Mesenchymal stem cell (in vitro differentiated cells and primary cell): ENCODE measurements at regions not wholly inside any gene's neighbourhood (a gene's known extent, or its start where the extent isn't known, plus 50 kb on each side); places are given as distances from the start of the nearest gene placed in this dataset.

Experiments
- DNase-seq: peaks from one replicate; pipeline ENCODE4 v3.0.0-alpha.2; 2013
- H2AFZ ChIP-seq: one replicate; pipeline ENCODE4 v1.6.1; 2013; ENCODE audit warnings: low read depth, mild to moderate bottlenecking, control low read depth, inconsistent platforms, low read length, moderate library complexity
- H2AK5ac ChIP-seq: 2 replicates; pipeline ENCODE4 v1.6.1; 2013; ENCODE audit warnings: low read length, moderate library complexity, mild to moderate bottlenecking, inconsistent platforms; ENCODE audit not compliant: severe bottlenecking
- H2BK120ac ChIP-seq: one replicate; pipeline ENCODE4 v1.6.1; 2013; ENCODE audit warnings: low read depth, mild to moderate bottlenecking, inconsistent platforms, low read length, moderate library complexity
- H2BK12ac ChIP-seq, 2 experiments: one replicate each; pipeline ENCODE4 v1.6.1; 2013; ENCODE audit warnings: inconsistent platforms in 2 of 2, low read length in 2 of 2, mild to moderate bottlenecking in 2 of 2, moderate library complexity in 2 of 2, control low read depth in 1 of 2
- H2BK15ac ChIP-seq: one replicate; pipeline ENCODE4 v1.6.1; 2013; ENCODE audit warnings: mild to moderate bottlenecking, low read depth, inconsistent platforms; ENCODE audit not compliant: poor library complexity, severe bottlenecking
- H2BK5ac ChIP-seq: 2 replicates; pipeline ENCODE4 v1.6.1; 2013; ENCODE audit warnings: low read depth, mild to moderate bottlenecking, low read length, control low read depth, inconsistent platforms; ENCODE audit not compliant: poor library complexity, severe bottlenecking
- H3K14ac ChIP-seq, 2 experiments: one replicate each; pipeline ENCODE4 v1.6.1; 2013; ENCODE audit warnings: inconsistent platforms in 2 of 2, low read length in 2 of 2, control low read depth in 1 of 2, mild to moderate bottlenecking in 1 of 2, moderate library complexity in 1 of 2
- H3K18ac ChIP-seq, 2 experiments: one replicate each; pipeline ENCODE4 v1.6.1; 2013; ENCODE audit warnings: inconsistent platforms in 2 of 2, low read length in 2 of 2, control low read depth in 1 of 2, low read depth in 1 of 2, mild to moderate bottlenecking in 1 of 2
- H3K23ac ChIP-seq, 2 experiments: one replicate each; pipeline ENCODE4 v1.6.1; 2013; ENCODE audit warnings: inconsistent platforms in 2 of 2, low read length in 2 of 2, mild to moderate bottlenecking in 2 of 2, moderate library complexity in 2 of 2, control low read depth in 1 of 2
- H3K27ac ChIP-seq: 2 replicates; pipeline ENCODE4 v1.5.1; 2013; ENCODE audit warnings: mild to moderate bottlenecking, moderate library complexity, low read length, control low read depth, inconsistent platforms; ENCODE audit not compliant: poor library complexity, severe bottlenecking
- H3K27me3 ChIP-seq, 2 experiments: 2 replicates each; pipeline versions ENCODE4 v1.6.1 to v1.7.0; 2013; ENCODE audit warnings: low read length in 2 of 2, mild to moderate bottlenecking in 2 of 2, moderate library complexity in 2 of 2, control low read depth in 1 of 2, inconsistent platforms in 1 of 2; ENCODE audit not compliant: control insufficient read depth in 1 of 2, insufficient read depth in 1 of 2
- H3K36me3 ChIP-seq, 2 experiments: 2 replicates each; pipeline versions ENCODE4 v1.6.1 to v1.7.0; 2013; ENCODE audit warnings: low read length in 2 of 2, control low read depth in 1 of 2, inconsistent platforms in 1 of 2, low read depth in 1 of 2, mild to moderate bottlenecking in 1 of 2; ENCODE audit not compliant: insufficient read depth in 2 of 2, control insufficient read depth in 1 of 2
- H3K4ac ChIP-seq, 2 experiments: one replicate each; pipeline ENCODE4 v1.6.1; 2013; ENCODE audit warnings: inconsistent platforms in 2 of 2, low read length in 2 of 2, mild to moderate bottlenecking in 2 of 2, moderate library complexity in 2 of 2, control low read depth in 1 of 2, low read depth in 1 of 2
- H3K4me1 ChIP-seq: 2 replicates; pipeline ENCODE4 v1.6.1; 2013; ENCODE audit warnings: low read depth, low read length, control low read depth; ENCODE audit not compliant: control insufficient read depth, insufficient read depth
- H3K4me2 ChIP-seq: 2 replicates; pipeline ENCODE4 v1.6.1; 2013; ENCODE audit warnings: low read length, mild to moderate bottlenecking, inconsistent platforms; ENCODE audit not compliant: poor library complexity, severe bottlenecking
- H3K4me3 ChIP-seq, 2 experiments: 2 replicates each; pipeline versions ENCODE4 v1.5.1 to v1.7.0; 2013; ENCODE audit warnings: low read length in 2 of 2, mild to moderate bottlenecking in 2 of 2, control low read depth in 1 of 2, low read depth in 1 of 2; ENCODE audit not compliant: insufficient read depth in 1 of 2
- H3K79me1 ChIP-seq: replicated peaks from 2 replicates; pipeline ENCODE4 v1.6.1; 2013; ENCODE audit warnings: mild to moderate bottlenecking, control low read depth, low read length, inconsistent platforms; ENCODE audit not compliant: poor library complexity, severe bottlenecking
- H3K9ac ChIP-seq: 2 replicates; pipeline ENCODE4 v1.7.0; 2013; ENCODE audit warnings: mild to moderate bottlenecking, low read length, moderate library complexity
- H3K9me3 ChIP-seq: 2 replicates; pipeline ENCODE4 v1.7.0; 2013; ENCODE audit warnings: mild to moderate bottlenecking, low read length; ENCODE audit not compliant: control insufficient read depth
- H4K8ac ChIP-seq: one replicate; pipeline ENCODE4 v1.6.1; 2013; ENCODE audit warnings: inconsistent platforms, mild to moderate bottlenecking, low read length, moderate library complexity
- H4K91ac ChIP-seq: one replicate; pipeline ENCODE4 v1.6.1; 2013; ENCODE audit warnings: mild to moderate bottlenecking, low read length, inconsistent platforms
- WGBS: methylation state at CpG from one replicate; pipeline ENCODE4 v1.1.7; 2013; ENCODE audit warnings: mixed read lengths; 5-methylcytosine and 5-hydroxymethylcytosine counted together

DNA sequence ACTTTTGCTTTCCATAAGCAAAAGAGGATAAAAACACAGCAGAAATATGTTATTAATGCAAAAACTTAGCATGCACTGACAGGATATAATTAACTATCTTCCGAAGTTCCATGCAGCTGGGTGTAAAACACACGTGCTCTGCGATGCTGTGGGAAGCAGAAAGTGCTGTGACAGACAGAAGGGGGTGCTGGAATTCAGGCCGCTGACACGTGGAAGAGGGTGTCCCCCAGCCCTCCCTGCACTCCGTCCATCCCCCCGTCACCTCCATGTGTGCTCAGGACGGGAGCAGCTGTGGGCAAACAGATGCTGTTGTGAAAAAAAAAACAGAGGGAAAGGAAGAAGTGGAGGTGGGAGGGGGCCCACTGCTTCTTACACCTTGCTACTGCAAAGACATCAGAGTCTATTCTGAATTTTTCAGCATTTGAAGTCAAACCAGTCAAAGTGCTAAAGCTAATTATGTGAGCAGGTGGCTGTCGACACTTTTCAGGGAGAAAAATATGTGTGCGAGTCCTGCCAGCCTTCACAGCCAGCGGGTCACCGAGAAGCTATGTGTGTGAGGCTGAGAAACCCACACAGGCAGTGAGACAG lies 175.9 kb upstream of the AFDN start:
- Histone ChIP-seq H3K9ac (no peak overlapping the region), H2BK15ac (no peak overlapping the region), H3K27me3 (no peaks in the 10 kb centered on the region), H3K4me3 (no peak overlapping the region), H3K4me2 (no peak overlapping the region), H2BK120ac (no peak overlapping the region), H3K18ac (peak overlapping the region in 1 of 2 experiments; percentile 13), H3K36me3 (no peaks in the 10 kb centered on the region), H3K27ac (no peak overlapping the region), H3K14ac (peak overlapping the region in 1 of 2 experiments; percentile 66), H3K23ac (no peak overlapping the region), H2AK5ac (no peak overlapping the region), H3K79me1 (no peaks in the 10 kb centered on the region), H2BK12ac (no peak overlapping the region), H3K4ac (no peak overlapping the region), H4K91ac (peak overlapping the region; percentile 35), H4K8ac (no peak overlapping the region), H2AFZ (no peak overlapping the region), H3K9me3 (no peaks in the 10 kb centered on the region), H2BK5ac (no peak overlapping the region), H3K4me1 (peaks cover 2% of the 10 kb centered on the region)
- no peak for DNase-seq
- 93% methylated on average over 7 of the region's 12 CpGs for WGBS

- Histone ChIP-seq H3K9me3 (no peaks in the 10 kb centered on the region), H4K91ac (peak overlapping the region; percentile 45), H2BK5ac (no peak overlapping the region), H2AK5ac (no peak overlapping the region), H3K4me3 (no peak overlapping the region), H3K14ac (peak overlapping the region in 1 of 2 experiments; percentile 66), H3K23ac (peak overlapping the region in 1 of 2 experiments; percentile 48), H2BK15ac (no peak overlapping the region), H2BK120ac (no peak overlapping the region), H3K4me1 (peaks cover 2% of the 10 kb centered on the region), H3K36me3 (no peaks in the 10 kb centered on the region), H3K27me3 (no peaks in the 10 kb centered on the region), H3K4ac (no peak overlapping the region), H3K27ac (no peak overlapping the region), H2BK12ac (no peak overlapping the region), H3K9ac (no peak overlapping the region), H3K4me2 (no peak overlapping the region), H4K8ac (peak overlapping the region; percentile 37), H3K18ac (peak overlapping the region in 1 of 2 experiments; percentile 13), H3K79me1 (no peaks in the 10 kb centered on the region), H2AFZ (no peak overlapping the region)
- no peak for DNase-seq
- WGBS, result 85% methylated on average over 10 of the region's 10 CpGs
Measured at GRCh38 chr6:167651318-167652041, 175.2 kb upstream of the AFDN start.

- Histone ChIP-seq H3K79me1 (no peaks in the 10 kb centered on the region), H2BK5ac (no peak overlapping the region), H3K14ac (peak overlapping the region in 1 of 2 experiments; percentile 66), H2BK120ac (no peak overlapping the region), H3K4me2 (no peak overlapping the region), H2AK5ac (no peak overlapping the region), H3K4ac (no peak overlapping the region), H2AFZ (no peak overlapping the region), H3K18ac (peak overlapping the region in 1 of 2 experiments; percentile 13), H3K9me3 (no peaks in the 10 kb centered on the region), H3K27me3 (no peaks in the 10 kb centered on the region), H3K4me3 (no peak overlapping the region), H3K9ac (no peak overlapping the region), H3K27ac (no peak overlapping the region), H4K91ac (no peak overlapping the region), H3K23ac (no peak overlapping the region), H3K4me1 (peaks cover 2% of the 10 kb centered on the region), H2BK12ac (no peak overlapping the region), H2BK15ac (no peak overlapping the region), H3K36me3 (no peaks in the 10 kb centered on the region), H4K8ac (no peak overlapping the region)
- WGBS, result 95% methylated on average over 22 of the region's 23 CpGs
- DNase-seq, result no peak
Measured at GRCh38 chr6:167652042-167652700, 174.5 kb upstream of the AFDN start.

- H3K14ac ChIP-seq, result no peak overlapping the region
- no peaks in the 10 kb centered on the region for H3K36me3 ChIP-seq
- WGBS, result 58% methylated on average over 13 of the region's 13 CpGs
- DNase-seq, result no peak
- H3K4me2 ChIP-seq, result no peak overlapping the region
- H3K9me3 ChIP-seq, result no peaks in the 10 kb centered on the region
- no peak overlapping the region for H3K9ac ChIP-seq
- H3K4me3 ChIP-seq, result no peak overlapping the region
- no peak overlapping the region for H3K4ac ChIP-seq
- H3K18ac ChIP-seq, result no peak overlapping the region
- no peak overlapping the region for H3K23ac ChIP-seq
- H4K8ac ChIP-seq, result no peak overlapping the region
- no peak overlapping the region for H2BK15ac ChIP-seq
- H2BK12ac ChIP-seq, result no peak overlapping the region
- H2AK5ac ChIP-seq, result no peak overlapping the region
- no peaks in the 10 kb centered on the region for H3K4me1 ChIP-seq
- H3K27ac ChIP-seq, result no peak overlapping the region
- no peak overlapping the region for H2BK120ac ChIP-seq
- no peaks in the 10 kb centered on the region for H3K27me3 ChIP-seq
- H2AFZ ChIP-seq, result no peak overlapping the region
- no peaks in the 10 kb centered on the region for H3K79me1 ChIP-seq
- no peak overlapping the region for H2BK5ac ChIP-seq
- H4K91ac ChIP-seq, result no peak overlapping the region
Measured at GRCh38 chr6:167652701-167653095, 174.0 kb upstream of the AFDN start.
